ENCODE measurements at regions not wholly inside any gene's neighbourhood (a gene's known extent, or its start where the extent isn't known, plus 50 kb on each side); places are given as distances from the start of the nearest gene placed in this dataset.
"Not testable (repeated sequence)": the region's sequence is repeated elsewhere in the genome, so short reads cannot be mapped to it uniquely, and the experiment has no call there.

GRCh38 chr15:92848464-92848851, 51.7 kb upstream of the CHD2 start:
- peaks cover 64% of the 10 kb centered on the region for H3K4me1 Mint-ChIP-seq (ENCODE audit: low read depth)
- H3K4me3 Mint-ChIP-seq, result no peak overlapping the region
- no peak for DNase-seq
- H3K9me3 Mint-ChIP-seq (ENCODE audit: insufficient read depth), result no peaks in the 10 kb centered on the region
- CTCF ChIA-PET, result interaction anchor here (1.2 kb wide), 1 partner anchor 40 kb away, joined by 3 read pairs; no protein-coding TSS in a partner anchor
- peaks cover 8% of the 10 kb centered on the region for H3K36me3 Mint-ChIP-seq (ENCODE audit: low read depth)
- H3K27me3 Mint-ChIP-seq (ENCODE audit: low read depth), result no peaks in the 10 kb centered on the region
- peak overlapping the region; percentile 89 for H3K27ac Mint-ChIP-seq
- ATAC-seq, result no peak
- POLR2A ChIA-PET, result interaction anchor here (1.8 to 9.6 kb wide), 4 partner anchors 17 to 40 kb away, joined by 6 to 93 read pairs (median 12); no protein-coding TSS in a partner anchor

GRCh38 chr15:92848852-92849598, 51.1 kb upstream of the CHD2 start:
- no peaks in the 10 kb centered on the region for H3K9me3 Mint-ChIP-seq (ENCODE audit: insufficient read depth)
- CTCF ChIA-PET, result interaction anchor here (1.2 to 1.9 kb wide), 4 partner anchors 10 to 41 kb away, joined by 3 to 5 read pairs (median 4); no protein-coding TSS in a partner anchor
- H3K27me3 Mint-ChIP-seq (ENCODE audit: low read depth), result no peaks in the 10 kb centered on the region
- no peak overlapping the region for H3K4me3 Mint-ChIP-seq
- DNase-seq (peak; percentile 68), ATAC-seq (peak; percentile 91)
- POLR2A ChIA-PET, result interaction anchor here (0.7 to 9.6 kb wide), 5 partner anchors 17 to 40 kb away, joined by 3 to 93 read pairs (median 8); no protein-coding TSS in a partner anchor
- H3K4me1 Mint-ChIP-seq (ENCODE audit: low read depth), result peaks cover 60% of the 10 kb centered on the region
- H3K36me3 Mint-ChIP-seq (ENCODE audit: low read depth), result peaks cover 8% of the 10 kb centered on the region
- H3K27ac Mint-ChIP-seq, result peak overlapping the region; percentile 89

- H3K36me3 Mint-ChIP-seq (ENCODE audit: low read depth); H3K4me3 Mint-ChIP-seq; H3K27me3 Mint-ChIP-seq (ENCODE audit: low read depth); H3K9me3 Mint-ChIP-seq (ENCODE audit: insufficient read depth): not testable (repeated sequence)
- POLR2A ChIA-PET, result interaction anchor here (0.6 to 9.6 kb wide), 5 partner anchors 14 to 50 kb away, joined by 3 to 93 read pairs (median 6); partner anchors contain the start of gene CHD2
- ATAC-seq, result peak; percentile 22
- peaks cover 49% of the 10 kb centered on the region for H3K4me1 Mint-ChIP-seq (ENCODE audit: low read depth)
- peak; percentile 28 for DNase-seq
- CTCF ChIA-PET, result interaction anchor here (0.7 to 1.9 kb wide), 5 partner anchors 9 to 34 kb away, joined by 3 to 5 read pairs (median 4); no protein-coding TSS in a partner anchor
- peak overlapping the region; percentile 89 for H3K27ac Mint-ChIP-seq
Observed at GRCh38 chr15:92850218-92850617, 49.9 kb upstream of the CHD2 start.
